ENCODE measurements at regions not wholly inside any gene's neighbourhood (a gene's known extent, or its start where the extent isn't known, plus 50 kb on each side); places are given as distances from the start of the nearest gene placed in this dataset.
"Not testable (repeated sequence)": the region's sequence is repeated elsewhere in the genome, so short reads cannot be mapped to it uniquely, and the experiment has no call there.

- no peaks in the 10 kb centered on the region for H3K27me3 Mint-ChIP-seq
- H3K4me3 Mint-ChIP-seq = no peak overlapping the region
- DNase-seq (no peak), ATAC-seq (ENCODE audit: low read depth in 2 of 2) (no peak)
- no peaks in the 10 kb centered on the region for H3K36me3 Mint-ChIP-seq
- no peaks in the 10 kb centered on the region for H3K9me3 Mint-ChIP-seq
- H3K27ac Mint-ChIP-seq = no peak overlapping the region
- H3K4me1 Mint-ChIP-seq = no peaks in the 10 kb centered on the region
These were observed 280.3 kb upstream of the HS6ST1 start for GRCh38 chr2:128598862-128599441.

- ATAC-seq (ENCODE audit: low read depth in 2 of 2) (no peak), DNase-seq (no peak)
- Mint-ChIP-seq H3K27me3 (no peaks in the 10 kb centered on the region), H3K36me3 (no peaks in the 10 kb centered on the region), H3K9me3 (no peaks in the 10 kb centered on the region), H3K4me1 (no peaks in the 10 kb centered on the region), H3K27ac (no peak overlapping the region), H3K4me3 (no peak overlapping the region)
These were observed 281.0 kb upstream of the HS6ST1 start for GRCh38 chr2:128599700-128600099.

GRCh38 chr2:128600581-128601297 is 282.1 kb upstream of the HS6ST1 start:
- Mint-ChIP-seq H3K4me3 (no peak overlapping the region), H3K9me3 (no peaks in the 10 kb centered on the region), H3K4me1 (no peaks in the 10 kb centered on the region), H3K36me3 (no peaks in the 10 kb centered on the region), H3K27me3 (no peaks in the 10 kb centered on the region), H3K27ac (no peak overlapping the region)
- DNase-seq (no peak), ATAC-seq (ENCODE audit: low read depth in 2 of 2) (no peak)

- H3K36me3 Mint-ChIP-seq = no peaks in the 10 kb centered on the region
- ATAC-seq (ENCODE audit: low read depth in 2 of 2) (no peak), DNase-seq (no peak)
- no peaks in the 10 kb centered on the region for H3K4me1 Mint-ChIP-seq
- H3K4me3 Mint-ChIP-seq = no peak overlapping the region
- no peaks in the 10 kb centered on the region for H3K9me3 Mint-ChIP-seq
- H3K27me3 Mint-ChIP-seq = no peaks in the 10 kb centered on the region
- no peak overlapping the region for H3K27ac Mint-ChIP-seq
These were observed 282.8 kb upstream of the HS6ST1 start for GRCh38 chr2:128601298-128602037.

GRCh38 chr2:128602038-128602698 is 283.5 kb upstream of the HS6ST1 start:
- ATAC-seq (ENCODE audit: low read depth in 2 of 2) (no peak), DNase-seq (no peak)
- H3K9me3 Mint-ChIP-seq = no peaks in the 10 kb centered on the region
- no peaks in the 10 kb centered on the region for H3K36me3 Mint-ChIP-seq
- H3K4me3 Mint-ChIP-seq = no peak overlapping the region
- no peak overlapping the region for H3K27ac Mint-ChIP-seq
- no peaks in the 10 kb centered on the region for H3K27me3 Mint-ChIP-seq
- no peaks in the 10 kb centered on the region for H3K4me1 Mint-ChIP-seq

- Mint-ChIP-seq H3K4me1 (no peaks in the 10 kb centered on the region), H3K9me3 (no peaks in the 10 kb centered on the region), H3K36me3 (no peaks in the 10 kb centered on the region), H3K27ac (no peak overlapping the region), H3K27me3 (no peaks in the 10 kb centered on the region), H3K4me3 (no peak overlapping the region)
- ATAC-seq (ENCODE audit: low read depth in 2 of 2) (no peak), DNase-seq (no peak)
These were observed 284.0 kb upstream of the HS6ST1 start for GRCh38 chr2:128602699-128603101.

GRCh38 chr2:128603411-128603924 is 284.8 kb upstream of the HS6ST1 start:
- DNase-seq (no peak), ATAC-seq (ENCODE audit: low read depth in 2 of 2) (no peak)
- no peak overlapping the region for H3K4me3 Mint-ChIP-seq
- H3K36me3 Mint-ChIP-seq = no peaks in the 10 kb centered on the region
- no peaks in the 10 kb centered on the region for H3K9me3 Mint-ChIP-seq
- no peaks in the 10 kb centered on the region for H3K27me3 Mint-ChIP-seq
- no peak overlapping the region for H3K27ac Mint-ChIP-seq
- H3K4me1 Mint-ChIP-seq = no peaks in the 10 kb centered on the region

- Mint-ChIP-seq H3K27me3 (no peaks in the 10 kb centered on the region), H3K4me1 (no peaks in the 10 kb centered on the region), H3K9me3 (no peaks in the 10 kb centered on the region), H3K36me3 (no peaks in the 10 kb centered on the region), H3K4me3 (no peak overlapping the region), H3K27ac (no peak overlapping the region)
- no peak for ATAC-seq (ENCODE audit: low read depth in 2 of 2)
- DNase-seq = no peak
These were observed 285.4 kb upstream of the HS6ST1 start for GRCh38 chr2:128604045-128604444.

- not testable (repeated sequence) for ATAC-seq (ENCODE audit: low read depth in 2 of 2); H3K4me3 Mint-ChIP-seq; H3K36me3 Mint-ChIP-seq; DNase-seq; H3K27me3 Mint-ChIP-seq; H3K4me1 Mint-ChIP-seq; H3K9me3 Mint-ChIP-seq
- peak overlapping the region in 1 of 6 donors; percentile 75 for H3K27ac Mint-ChIP-seq
These were observed 285.9 kb upstream of the HS6ST1 start for GRCh38 chr2:128604581-128604980.

GRCh38 chr2:128605421-128605820 is 286.8 kb upstream of the HS6ST1 start:
- H3K27ac Mint-ChIP-seq = no peak overlapping the region
- ATAC-seq (ENCODE audit: low read depth in 2 of 2) = no peak

GRCh38 chr2:128605931-128606330 is 287.3 kb upstream of the HS6ST1 start:
- Mint-ChIP-seq H3K27me3 (no peaks in the 10 kb centered on the region), H3K36me3 (no peaks in the 10 kb centered on the region), H3K4me3 (no peak overlapping the region), H3K9me3 (no peaks in the 10 kb centered on the region), H3K27ac (peak overlapping the region in 1 of 6 donors; percentile 29), H3K4me1 (no peaks in the 10 kb centered on the region)
- ATAC-seq (ENCODE audit: low read depth in 2 of 2) (no peak), DNase-seq (no peak)

More at GRCh38 chr2:128605421-128605820, 286.8 kb upstream of the HS6ST1 start:
- no peak overlapping the region for H3K4me3 Mint-ChIP-seq
- no peak for DNase-seq
- H3K36me3 Mint-ChIP-seq = no peaks in the 10 kb centered on the region
- no peaks in the 10 kb centered on the region for H3K9me3 Mint-ChIP-seq
- no peaks in the 10 kb centered on the region for H3K4me1 Mint-ChIP-seq
- H3K27me3 Mint-ChIP-seq = no peaks in the 10 kb centered on the region

GRCh38 chr2:128606837-128607236 is 288.2 kb upstream of the HS6ST1 start:
- H3K27me3 Mint-ChIP-seq = no peaks in the 10 kb centered on the region
- H3K9me3 Mint-ChIP-seq = no peaks in the 10 kb centered on the region
- H3K4me1 Mint-ChIP-seq = no peaks in the 10 kb centered on the region
- ATAC-seq (ENCODE audit: low read depth in 2 of 2) (no peak), DNase-seq (no peak)
- H3K27ac Mint-ChIP-seq = peak overlapping the region in 1 of 6 donors; percentile 22
- no peak overlapping the region for H3K4me3 Mint-ChIP-seq
- H3K36me3 Mint-ChIP-seq = no peaks in the 10 kb centered on the region

- ATAC-seq (ENCODE audit: low read depth in 2 of 2) (no peak), DNase-seq (no peak)
- Mint-ChIP-seq H3K4me1 (no peaks in the 10 kb centered on the region), H3K4me3 (no peak overlapping the region), H3K27ac (no peak overlapping the region), H3K9me3 (no peaks in the 10 kb centered on the region), H3K27me3 (peaks cover 0 to 5% (median 0%) of the 10 kb centered on the region in 3 donors), H3K36me3 (no peaks in the 10 kb centered on the region)
These were observed 288.8 kb upstream of the HS6ST1 start for GRCh38 chr2:128607440-128607839.
